GM13976 (cell line): ENCODE measurements at regions not wholly inside any gene's neighbourhood (a gene's known extent, or its start where the extent isn't known, plus 50 kb on each side); places are given as distances from the start of the nearest gene placed in this dataset.

Source experiments
- DNase-seq: peaks from one replicate; pipeline ENCODE4 v3.0.0; 2012; ENCODE audit warnings: low spot score
- in situ Hi-C: fragments of 300-500 bp; cut with MboI; formaldehyde crosslinking; loops from one replicate; pipeline ENCODE4 v1.12.0; 2022; ENCODE audit warnings: low sequenced_read_pairs, mixed read lengths, inconsistent platforms; ENCODE audit not compliant: unreplicated experiment
- TF ChIP-seq, protein P1 (sequence below): IDR thresholded peaks from 2 replicates; pipeline ENCODE4 v1.5.1; 2012; ENCODE audit warnings: borderline replicate concordance, mild to moderate bottlenecking; ENCODE audit not compliant: insufficient read depth; ENCODE audit errors: extremely low read depth, missing control alignments, control extremely low read depth

DNA sequence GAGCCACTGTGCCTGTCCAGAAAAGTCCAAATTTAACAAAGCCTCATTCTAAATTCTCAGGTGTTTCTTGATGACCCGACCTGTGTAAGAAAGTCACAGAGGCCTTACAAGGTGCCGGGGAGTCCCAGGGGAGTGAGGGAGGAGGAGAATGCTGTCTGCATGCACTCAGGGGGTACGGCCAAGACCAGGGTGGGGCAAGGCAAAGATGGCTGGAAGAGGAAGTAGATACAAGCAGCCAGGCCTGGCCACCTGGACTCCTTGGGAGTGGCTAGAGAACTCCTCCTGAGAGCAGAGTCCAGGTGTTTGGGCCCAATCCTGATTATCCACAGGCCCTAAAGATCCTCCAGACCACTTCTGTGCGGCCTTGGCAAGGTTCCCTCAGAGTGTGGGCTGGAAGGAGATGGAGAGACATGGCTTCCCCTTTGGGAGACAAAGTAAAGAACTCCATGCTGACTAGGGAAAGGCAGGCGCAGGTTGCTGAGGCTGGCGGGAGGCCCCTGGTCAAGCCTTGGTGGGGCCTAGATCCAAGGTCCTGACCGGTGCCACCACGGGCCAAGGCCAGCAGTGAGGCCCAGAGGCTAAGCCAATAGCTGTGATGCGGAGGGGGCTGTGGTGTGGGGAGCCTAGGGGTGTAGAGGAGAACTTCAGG lies 74.7 kb downstream of the COPS8 start:
- in situ Hi-C loops = no loop called here
- TF ChIP-seq, protein P1, sequence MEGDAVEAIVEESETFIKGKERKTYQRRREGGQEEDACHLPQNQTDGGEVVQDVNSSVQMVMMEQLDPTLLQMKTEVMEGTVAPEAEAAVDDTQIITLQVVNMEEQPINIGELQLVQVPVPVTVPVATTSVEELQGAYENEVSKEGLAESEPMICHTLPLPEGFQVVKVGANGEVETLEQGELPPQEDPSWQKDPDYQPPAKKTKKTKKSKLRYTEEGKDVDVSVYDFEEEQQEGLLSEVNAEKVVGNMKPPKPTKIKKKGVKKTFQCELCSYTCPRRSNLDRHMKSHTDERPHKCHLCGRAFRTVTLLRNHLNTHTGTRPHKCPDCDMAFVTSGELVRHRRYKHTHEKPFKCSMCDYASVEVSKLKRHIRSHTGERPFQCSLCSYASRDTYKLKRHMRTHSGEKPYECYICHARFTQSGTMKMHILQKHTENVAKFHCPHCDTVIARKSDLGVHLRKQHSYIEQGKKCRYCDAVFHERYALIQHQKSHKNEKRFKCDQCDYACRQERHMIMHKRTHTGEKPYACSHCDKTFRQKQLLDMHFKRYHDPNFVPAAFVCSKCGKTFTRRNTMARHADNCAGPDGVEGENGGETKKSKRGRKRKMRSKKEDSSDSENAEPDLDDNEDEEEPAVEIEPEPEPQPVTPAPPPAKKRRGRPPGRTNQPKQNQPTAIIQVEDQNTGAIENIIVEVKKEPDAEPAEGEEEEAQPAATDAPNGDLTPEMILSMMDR = no peak
- no peak for DNase-seq

DNA sequence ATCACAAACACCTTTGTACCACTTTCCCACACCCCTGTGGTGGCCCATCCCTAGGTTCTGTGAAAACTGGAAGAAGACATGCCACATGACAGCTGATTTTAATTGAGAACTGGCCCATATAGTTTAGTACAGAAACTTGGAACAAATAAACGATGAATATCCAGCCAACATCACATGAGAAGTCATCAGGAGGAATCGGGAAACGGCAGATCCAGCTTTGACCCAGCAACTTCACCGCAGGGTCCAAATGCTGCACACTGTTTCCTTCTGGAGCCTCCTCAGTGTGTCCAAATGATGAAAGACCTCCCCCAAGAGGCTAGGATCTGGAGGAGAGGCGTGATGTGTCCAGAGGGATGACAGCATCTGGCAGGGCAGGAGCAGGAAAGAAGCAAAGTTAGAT lies 75.5 kb downstream of the COPS8 start:
- in situ Hi-C loops = no loop called here
- no peak for DNase-seq
- TF ChIP-seq, protein P1 = no peak

DNA sequence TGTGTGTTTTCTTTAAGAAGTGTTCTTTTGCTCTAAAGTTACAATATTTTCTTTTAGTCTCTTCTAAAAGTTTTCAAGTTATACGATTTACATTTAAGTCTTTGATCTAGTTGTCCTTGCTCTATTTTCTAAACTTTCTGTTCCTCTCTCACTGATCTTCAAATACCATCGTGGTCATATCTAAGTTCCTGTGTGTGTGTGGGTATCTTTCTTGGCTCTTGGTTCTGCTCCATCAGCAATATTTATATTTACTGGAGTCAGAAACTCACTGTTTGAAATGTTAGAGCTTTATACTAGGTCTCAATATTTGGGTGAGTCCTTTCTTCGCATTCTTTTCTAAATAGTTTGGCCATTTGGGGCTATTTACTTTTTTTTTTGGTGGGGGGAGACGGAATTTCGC lies 77.3 kb downstream of the COPS8 start:
- in situ Hi-C loops = no loop called here
- DNase-seq = no peak
- TF ChIP-seq, protein P1 = no peak

DNA sequence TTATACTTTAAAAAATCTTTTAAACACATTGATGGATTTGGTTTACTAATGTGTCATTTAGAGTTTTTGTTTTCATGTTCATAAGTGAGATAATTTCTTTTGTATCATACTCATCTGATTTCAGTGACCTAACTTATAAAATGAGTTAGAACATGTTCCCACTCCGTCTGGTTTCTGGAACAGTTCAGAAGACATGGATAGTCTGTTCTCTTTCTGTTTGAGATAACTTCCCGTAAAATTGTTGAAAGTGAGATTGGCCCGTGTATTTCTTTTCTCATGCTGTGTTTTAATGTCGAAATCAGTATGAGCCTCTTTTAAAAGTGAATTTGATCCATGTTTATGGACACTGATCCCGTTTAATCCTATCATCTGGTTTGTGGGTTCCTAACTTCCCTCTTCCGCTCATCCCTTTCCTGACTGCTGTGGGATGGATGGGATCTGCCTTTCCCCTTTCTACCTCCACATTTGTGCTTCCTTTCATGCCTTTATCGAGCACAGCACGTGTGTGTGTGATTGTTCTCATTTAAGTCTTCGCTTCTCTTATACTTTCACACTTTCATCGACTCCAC lies 78.9 kb downstream of the COPS8 start:
- TF ChIP-seq, protein P1 = no peak
- in situ Hi-C loops = no loop called here
- no peak for DNase-seq

DNA sequence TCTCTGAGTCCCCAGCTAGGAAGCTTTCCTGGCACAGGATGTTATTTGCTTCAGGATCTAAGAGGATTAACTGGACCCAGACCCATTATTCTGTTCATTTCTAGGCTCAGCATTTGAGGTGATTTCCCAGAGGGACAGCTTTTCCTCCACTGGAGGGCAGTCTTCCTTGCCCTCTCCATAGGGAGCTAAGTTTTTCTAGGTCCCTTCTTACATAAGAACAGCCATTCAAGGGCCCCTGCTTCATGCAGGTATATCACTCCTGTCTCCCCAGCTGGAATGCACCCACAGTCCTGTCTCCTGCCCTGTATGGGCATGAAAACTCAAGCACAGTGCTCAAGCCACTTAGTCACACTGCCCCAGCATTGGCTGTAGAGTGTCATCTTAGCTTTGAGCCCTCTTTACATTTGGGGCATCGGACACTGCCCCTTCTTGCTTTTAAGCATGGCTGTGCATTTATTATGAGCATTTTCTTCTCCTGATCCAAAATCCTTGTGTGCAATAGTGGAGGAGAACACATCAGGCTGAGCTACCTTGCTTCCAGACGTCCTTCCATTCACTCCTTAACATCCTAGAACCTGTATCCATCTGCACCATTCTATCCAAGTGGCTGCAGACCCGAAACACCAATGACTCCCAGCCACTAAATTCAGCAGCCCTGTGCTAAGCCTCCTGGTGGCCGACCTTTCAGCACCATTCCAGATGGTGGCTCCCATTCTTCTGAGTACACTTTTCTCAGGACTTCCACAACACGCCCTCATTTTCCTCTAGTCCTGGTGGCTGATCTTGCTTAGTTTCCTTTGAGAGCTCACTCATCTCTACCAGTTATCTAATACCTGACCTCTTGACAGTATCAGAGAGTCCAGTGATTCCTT lies 80.0 kb downstream of the COPS8 start:
- in situ Hi-C loops = no loop called here
- TF ChIP-seq, protein P1 = peak; percentile 17
- DNase-seq = no peak

DNA sequence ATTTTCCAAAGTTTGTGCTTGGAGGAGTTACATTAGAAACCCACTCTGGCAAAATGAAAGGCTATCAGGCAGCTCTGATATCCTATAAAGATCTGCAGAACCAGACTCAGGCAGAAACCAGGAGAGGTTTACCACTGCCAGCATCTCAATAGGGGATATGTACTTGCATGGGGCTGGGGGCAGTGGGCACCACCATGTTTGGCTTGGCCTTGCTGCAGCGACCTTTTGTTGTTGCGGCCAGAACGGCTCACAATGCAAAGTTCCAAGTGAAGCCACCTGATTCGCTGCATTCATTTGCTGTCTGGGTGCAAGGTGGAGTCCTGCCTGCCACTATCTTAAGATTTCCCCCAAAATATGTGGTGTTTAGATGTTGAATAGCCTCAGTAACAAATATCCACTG lies 81.3 kb downstream of the COPS8 start:
- DNase-seq = no peak
- TF ChIP-seq, protein P1 = no peak
- in situ Hi-C loops = no loop called here
